Superior temporal gyrus (tissue), 1 donor: ENCODE measurements at regions not wholly inside any gene's neighbourhood (a gene's known extent, or its start where the extent isn't known, plus 50 kb on each side); places are given as distances from the start of the nearest gene placed in this dataset.
"Not testable (repeated sequence)": the region's sequence is repeated elsewhere in the genome, so short reads cannot be mapped to it uniquely, and the experiment has no call there.

Source experiments
- DNase-seq: peaks from one replicate; pipeline ENCODE4 v3.0.0-alpha.2; 2016; ENCODE audit errors: extremely low spot score

GRCh38 chr10:57960406-57960805 lies 307.3 kb downstream of the IPMK start:
- no peak for DNase-seq

GRCh38 chr10:57959318-57960006 lies 308.2 kb downstream of the IPMK start:
- no peak for DNase-seq

GRCh38 chr10:57955076-57955475 lies 312.6 kb downstream of the IPMK start:
- DNase-seq = no peak

- DNase-seq = no peak
Observed at GRCh38 chr10:57952741-57953140, 315.0 kb downstream of the IPMK start.

GRCh38 chr10:57950442-57950974 lies 317.2 kb downstream of the IPMK start:
- DNase-seq = no peak

DNA sequence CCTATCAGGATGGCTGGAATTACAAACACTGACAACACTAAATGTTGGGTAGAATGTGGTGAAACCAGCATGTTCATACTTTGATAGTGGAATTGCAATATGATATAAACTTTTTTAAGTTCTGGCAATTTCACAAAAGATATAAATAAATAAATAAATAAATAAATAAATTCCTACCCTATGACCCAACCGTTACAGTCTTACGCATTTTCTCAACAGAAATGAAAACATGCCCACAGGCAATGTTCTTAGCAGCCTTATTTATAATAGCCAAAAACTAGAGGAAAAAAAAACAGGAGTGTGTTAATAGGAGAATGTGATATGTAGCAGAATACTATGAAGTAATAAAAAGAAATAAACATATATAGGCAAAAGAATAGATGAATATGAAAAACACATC lies 318.9 kb downstream of the IPMK start:
- no peak for DNase-seq

DNA sequence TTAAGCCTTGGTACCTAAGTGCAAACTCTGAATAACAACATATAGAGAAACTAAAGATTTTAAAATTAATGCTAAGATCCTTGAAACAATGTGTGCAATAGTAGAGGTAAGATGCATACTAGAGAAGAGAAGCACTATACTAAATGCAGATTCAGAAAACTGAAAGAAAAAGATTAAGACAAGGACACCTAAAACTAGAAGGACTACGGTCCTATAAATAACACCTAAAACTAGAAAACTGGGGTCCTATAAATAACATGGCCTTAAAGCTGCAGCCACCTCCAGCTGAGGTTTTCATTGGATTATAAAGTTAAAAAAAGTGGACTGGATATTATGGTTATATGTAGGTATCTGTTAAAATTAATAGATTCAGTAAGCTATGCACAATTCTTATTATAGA lies 320.9 kb downstream of the IPMK start:
- no peak for DNase-seq

DNA sequence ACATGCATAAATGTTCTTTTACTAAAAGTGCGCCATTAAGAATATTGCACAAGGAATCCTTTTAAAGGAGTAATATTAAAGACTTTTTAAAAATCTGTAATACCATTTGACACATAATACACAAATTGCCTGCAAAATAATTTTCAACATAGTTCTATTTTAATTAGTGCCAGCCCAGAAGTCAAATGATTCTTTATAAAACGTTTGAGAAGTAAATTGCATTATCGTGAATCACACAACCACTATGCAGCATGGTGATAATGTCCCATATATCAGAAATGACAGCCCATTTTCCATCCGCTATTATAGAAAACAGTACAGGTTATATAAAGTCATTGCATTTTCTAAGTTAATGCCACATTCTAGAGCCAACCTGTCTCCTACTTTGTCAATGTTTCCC lies 324.0 kb downstream of the IPMK start:
- no peak for DNase-seq

DNA sequence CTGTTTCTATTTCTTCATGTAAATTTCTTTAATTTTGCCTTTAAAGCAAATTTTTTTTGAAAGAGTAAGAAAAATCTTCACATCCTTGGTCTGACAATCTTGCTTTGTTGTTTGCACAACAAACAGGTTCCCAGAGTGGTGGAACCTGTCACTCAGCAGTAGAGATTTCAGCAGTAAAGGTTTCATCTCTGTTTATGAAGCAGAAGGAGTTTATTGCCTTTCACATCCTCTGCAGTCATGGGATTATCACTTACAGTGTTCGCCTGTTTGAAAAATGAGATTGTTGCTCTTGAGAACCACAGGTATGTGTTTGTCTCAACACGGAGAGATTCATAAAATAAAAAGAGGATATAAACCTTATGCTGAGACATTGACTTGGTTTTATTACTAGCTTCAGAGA lies 342.6 kb downstream of the IPMK start:
- DNase-seq = no peak

- no peak for DNase-seq
Observed at GRCh38 chr10:57921140-57921539, 346.6 kb downstream of the IPMK start.

DNA sequence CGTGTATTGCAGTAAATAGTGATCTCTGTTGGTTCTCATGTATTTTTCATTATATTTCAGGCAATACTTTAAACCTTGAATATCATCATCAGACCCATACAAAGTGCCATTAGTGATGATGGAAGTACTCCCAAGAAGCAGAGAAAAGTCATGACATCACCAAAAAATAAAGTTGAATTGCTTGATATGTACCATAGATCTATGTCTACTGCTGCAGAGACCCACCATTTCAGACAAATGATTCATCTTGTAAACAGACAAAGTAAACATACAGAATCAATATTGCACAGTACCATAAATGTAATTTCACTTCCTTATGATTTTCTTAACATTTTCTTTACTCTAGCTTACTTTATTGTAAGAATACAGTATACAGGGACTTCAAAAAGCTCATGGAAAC lies 347.8 kb downstream of the IPMK start:
- no peak for DNase-seq

DNA sequence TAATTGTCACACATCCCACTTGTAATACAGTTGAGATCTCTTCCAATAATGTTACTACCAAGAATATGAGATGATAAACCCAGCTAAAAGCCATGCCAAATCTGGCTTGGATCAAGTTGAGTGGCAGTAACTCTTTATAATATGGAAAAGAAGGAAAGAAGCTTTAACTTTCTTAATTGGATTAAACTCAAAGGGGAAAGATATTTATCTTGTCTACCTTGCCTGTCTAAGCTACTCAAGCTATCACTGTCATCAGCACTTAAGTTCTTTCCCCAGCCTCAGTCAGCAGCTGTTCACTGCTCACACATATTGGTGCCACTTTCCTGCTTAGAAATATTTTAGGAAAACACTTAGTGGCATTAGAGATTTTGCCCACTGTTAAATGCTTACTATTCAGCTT lies 350.7 kb downstream of the IPMK start:
- DNase-seq = peak; percentile 49

DNA sequence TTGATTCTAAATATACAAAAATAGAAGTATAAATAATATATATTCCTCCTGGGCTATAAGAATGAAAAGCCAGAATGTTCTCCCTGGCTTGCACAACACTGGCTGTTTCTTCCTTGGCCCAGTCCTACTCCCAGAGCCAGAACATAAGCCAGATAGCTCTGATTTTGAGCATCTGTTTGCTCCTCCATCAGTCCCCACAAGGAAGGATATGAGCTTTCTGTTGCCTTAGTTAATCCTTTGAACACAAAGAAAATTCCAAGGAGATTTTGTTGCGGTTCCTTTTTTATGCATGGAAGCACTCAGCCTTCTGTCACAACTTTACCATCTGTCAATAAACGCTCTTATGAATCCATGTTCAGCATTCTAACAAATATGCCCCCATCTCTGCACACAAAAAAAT lies 361.8 kb downstream of the IPMK start:
- no peak for DNase-seq

DNA sequence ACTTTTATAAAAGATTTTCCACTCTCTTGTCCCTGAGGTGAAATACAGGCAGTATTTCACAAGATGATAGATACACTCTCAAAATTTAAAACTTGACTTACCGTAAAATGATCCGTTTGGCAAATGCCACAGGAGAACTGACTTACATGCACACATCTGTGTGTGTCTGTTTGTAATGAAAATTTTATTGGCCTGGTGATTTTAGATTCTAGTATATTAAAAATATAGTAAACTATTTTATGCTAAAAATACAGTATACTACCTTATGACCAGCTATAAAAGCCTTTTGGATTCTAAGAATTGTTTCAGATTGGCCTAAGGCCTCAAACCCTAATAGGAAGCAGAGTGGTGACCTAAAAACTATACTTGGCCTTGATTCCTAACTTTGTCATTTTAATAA lies 362.7 kb downstream of the IPMK start:
- no peak for DNase-seq

DNA sequence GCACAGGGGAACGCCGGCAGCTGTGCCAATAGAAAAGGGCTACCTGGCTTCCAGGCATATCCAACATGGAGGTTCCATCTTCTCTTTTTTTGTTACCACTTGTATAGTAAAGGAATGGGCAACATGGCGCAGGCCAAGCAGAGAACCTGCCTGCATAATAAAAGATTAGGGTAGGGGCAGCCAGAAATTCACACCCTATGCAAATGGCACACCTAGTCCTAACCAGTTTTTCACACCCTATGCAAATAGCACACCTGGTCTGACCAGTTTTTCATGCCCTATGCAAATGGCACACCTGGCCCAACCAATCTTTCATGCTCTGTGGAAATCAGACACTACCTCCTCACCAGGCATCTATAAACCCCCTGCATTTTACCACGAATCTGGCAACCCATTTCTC lies 369.5 kb downstream of the IPMK start:
- no peak for DNase-seq

- no peak for DNase-seq
Observed at GRCh38 chr10:57897611-57898010, 370.1 kb downstream of the IPMK start.

- no peak for DNase-seq
Observed at GRCh38 chr10:57894361-57894760, 373.3 kb downstream of the IPMK start.

GRCh38 chr10:57891201-57892006 lies 376.3 kb downstream of the IPMK start:
- DNase-seq = no peak

DNA sequence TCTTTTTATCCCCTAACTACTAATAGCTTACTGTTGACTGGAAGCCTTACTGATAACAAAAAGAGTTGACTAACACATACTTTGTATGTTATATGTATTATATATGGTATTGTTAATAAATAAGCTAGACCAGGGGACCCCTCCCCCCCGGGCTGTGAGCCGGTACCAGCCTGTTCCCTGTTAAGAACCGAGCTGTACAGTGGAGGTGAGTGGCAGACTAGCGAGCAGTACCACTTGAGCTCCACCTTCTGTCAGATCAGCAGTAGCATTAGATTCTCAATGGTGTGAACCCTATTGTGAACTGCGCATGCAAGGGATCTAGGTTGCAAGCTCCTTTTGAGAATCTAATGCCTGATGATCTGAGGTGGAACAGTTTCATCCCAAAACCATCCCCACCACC lies 377.0 kb downstream of the IPMK start:
- no peak for DNase-seq

GRCh38 chr10:57885618-57885968 lies 382.1 kb downstream of the IPMK start:
- not testable (repeated sequence) for DNase-seq

GRCh38 chr10:57884965-57885617 lies 382.6 kb downstream of the IPMK start:
- DNase-seq = no peak

- DNase-seq = no peak
Observed at GRCh38 chr10:57884407-57884806, 383.3 kb downstream of the IPMK start.
